ACHN (cell line): ENCODE measurements at regions not wholly inside any gene's neighbourhood (a gene's known extent, or its start where the extent isn't known, plus 50 kb on each side); places are given as distances from the start of the nearest gene placed in this dataset.
"Not testable (repeated sequence)": the region's sequence is repeated elsewhere in the genome, so short reads cannot be mapped to it uniquely, and the experiment has no call there.

Experiments used
- DNase-seq: peaks from one replicate; pipeline ENCODE4 v3.0.0-alpha.2; 2015
- in situ Hi-C: cut with HindIII; loops from 2 replicates; pipeline ENCODE4 v1.10.0; 2017; ENCODE audit warnings: low sequenced_read_pairs, low pct_ligation_motif_present, low pct_unique_long_range_greater_than_20kb

GRCh38 chr12:92404921-92405320, 259.3 kb upstream of the BTG1 start:
- in situ Hi-C loops: no loop called here
- DNase-seq: no peak

- no peak for DNase-seq
- in situ Hi-C loops: no loop called here
Observed at GRCh38 chr12:92404259-92404894, 258.7 kb upstream of the BTG1 start.

GRCh38 chr12:92403210-92404175, 257.8 kb upstream of the BTG1 start:
- in situ Hi-C loops: no loop called here
- DNase-seq: no peak

- DNase-seq: no peak
- in situ Hi-C loops: no loop called here
Observed at GRCh38 chr12:92402415-92402814, 256.8 kb upstream of the BTG1 start.

GRCh38 chr12:92400006-92400405, 254.4 kb upstream of the BTG1 start:
- DNase-seq: no peak
- in situ Hi-C loops: no loop called here

GRCh38 chr12:92398565-92399309, 253.1 kb upstream of the BTG1 start:
- in situ Hi-C loops: no loop called here
- DNase-seq: no peak

- in situ Hi-C loops: no loop called here
- DNase-seq: no peak
Observed at GRCh38 chr12:92396647-92397252, 251.1 kb upstream of the BTG1 start.

GRCh38 chr12:92395322-92395721, 249.7 kb upstream of the BTG1 start:
- in situ Hi-C loops: no loop called here
- DNase-seq: no peak

GRCh38 chr12:92394895-92395294, 249.2 kb upstream of the BTG1 start:
- DNase-seq: no peak
- in situ Hi-C loops: no loop called here

GRCh38 chr12:92393504-92393903, 247.9 kb upstream of the BTG1 start:
- in situ Hi-C loops: no loop called here
- no peak for DNase-seq

- in situ Hi-C loops, DNase-seq: not testable (repeated sequence)
Observed at GRCh38 chr12:92391726-92392125, 246.1 kb upstream of the BTG1 start.

- DNase-seq: no peak
- in situ Hi-C loops: no loop called here
Observed at GRCh38 chr12:92389466-92389865, 243.8 kb upstream of the BTG1 start.

- in situ Hi-C loops: no loop called here
- no peak for DNase-seq
Observed at GRCh38 chr12:92385296-92385695, 239.7 kb upstream of the BTG1 start.

- in situ Hi-C loops: no loop called here
- no peak for DNase-seq
Observed at GRCh38 chr12:92384571-92384970, 238.9 kb upstream of the BTG1 start.

GRCh38 chr12:92382383-92382878, 236.8 kb upstream of the BTG1 start:
- in situ Hi-C loops: no loop called here
- DNase-seq: no peak

- in situ Hi-C loops: no loop called here
- DNase-seq: no peak
Observed at GRCh38 chr12:92381856-92382255, 236.2 kb upstream of the BTG1 start.

- in situ Hi-C loops: no loop called here
- no peak for DNase-seq
Observed at GRCh38 chr12:92378682-92379479, 233.2 kb upstream of the BTG1 start.

GRCh38 chr12:92375504-92375903, 229.9 kb upstream of the BTG1 start:
- DNase-seq, in situ Hi-C loops: not testable (repeated sequence)
